HCT116 (cell line): ENCODE measurements at regions not wholly inside any gene's neighbourhood (a gene's known extent, or its start where the extent isn't known, plus 50 kb on each side); places are given as distances from the start of the nearest gene placed in this dataset.

Source experiments
- ATAC-seq: fragments of 200-7000 bp; cut with Tn5 transposase; 2 replicates; pipeline ENCODE4 v1.9.1; 2020; ENCODE audit warnings: mild to moderate bottlenecking, moderate library complexity
- BruUV-seq: library from RNA; stranded (reverse); fragments of 400-500 nt; replicated peaks from 2 replicates; lab custom pipeline; 2021; lab: Mats Ljungman, UMichigan
- CTCF ChIA-PET: fragments of 300-600 bp; sonication (Branson Sonifier 250); formaldehyde crosslinking; loops from one replicate; lab custom pipeline; 2021; ENCODE audit warnings: antibody characterized with exemption; lab: Charles Lee
- POLR2A ChIA-PET: fragments of 300-600, 350-600 bp; sonication (Branson Sonifier 250); formaldehyde crosslinking; loops from one replicate; lab custom pipeline; 2021; ENCODE audit warnings: antibody characterized with exemption; lab: Charles Lee
- RAD21 ChIA-PET, 2 experiments: fragments of 300-600 bp; sonication (Branson Sonifier 250); formaldehyde crosslinking; loops; one replicate each; lab custom pipeline; 2023; ENCODE audit warnings: low total read pairs in 2 of 2; ENCODE audit not compliant: uncharacterized antibody in 2 of 2, unreplicated experiment in 2 of 2, low non-redundant PET in 1 of 2; lab: Charles Lee
- DNase-seq: peaks from one replicate; pipeline ENCODE4 v3.0.0-alpha.2; 2010; ENCODE audit warnings: low read depth, low spot score
- H2AFZ ChIP-seq: fragments of 200-600 bp; shearing (Covaris generic), sonication (generic); 2 replicates; pipeline ENCODE4 v1.6.1; 2017; ENCODE audit warnings: low read depth, mixed run types, mixed read lengths, antibody characterized with exemption, low read length; ENCODE audit not compliant: poor library complexity, severe bottlenecking
- H3K27ac ChIP-seq: 2 replicates; pipeline ENCODE4 v1.5.1; 2012; ENCODE audit warnings: low read depth, low read length
- H3K27me3 ChIP-seq: fragments of 200-600 bp; sonication (generic); 2 replicates; pipeline ENCODE4 v1.6.1; 2016; ENCODE audit warnings: mixed run types, low read length, mixed read lengths; ENCODE audit not compliant: insufficient read depth
- H3K36me3 ChIP-seq, 2 experiments: fragments of 200-500 bp in 1 of 2; fragments of 200-600 bp in 1 of 2; sonication (Bioruptor generic) in 1 of 2; sonication (generic) in 1 of 2; 2 replicates each; pipeline versions ENCODE4 v1.5.1 to v1.6.1; 2014 to 2016; ENCODE audit warnings: low read length in 2 of 2, inconsistent platforms in 1 of 2, mixed read lengths in 1 of 2, mixed run types in 1 of 2; ENCODE audit not compliant: insufficient read depth in 2 of 2, control insufficient read depth in 1 of 2
- H3K4me1 ChIP-seq, 2 experiments: fragments of 200-600 bp in 1 of 2; sonication (generic) in 1 of 2; 2 replicates each; pipeline versions ENCODE4 v1.5.1 to v1.6.1; 2012 to 2017; ENCODE audit warnings: low read length in 2 of 2, inconsistent platforms in 1 of 2, mild to moderate bottlenecking in 1 of 2, mixed read lengths in 1 of 2, mixed run types in 1 of 2, moderate library complexity in 1 of 2; ENCODE audit not compliant: insufficient read depth in 2 of 2, control insufficient read depth in 1 of 2
- H3K4me2 ChIP-seq: fragments of 200-600 bp; sonication (generic); 2 replicates; pipeline ENCODE4 v1.6.1; 2017; ENCODE audit warnings: mixed run types, low read length, mixed read lengths
- H3K4me3 ChIP-seq, 2 experiments: fragments of 200-600 bp in 1 of 2; sonication (generic) in 1 of 2; replicated peaks in 1 of 2; 2 replicates each; pipeline ENCODE4 v1.5.1; 2011 to 2016; ENCODE audit warnings: low read length in 2 of 2, control low read depth in 1 of 2, low read depth in 1 of 2, mild to moderate bottlenecking in 1 of 2, mixed read lengths in 1 of 2, mixed run types in 1 of 2
- H3K79me2 ChIP-seq: fragments of 200-600 bp; sonication (generic); 2 replicates; pipeline ENCODE4 v1.6.1; 2017; ENCODE audit warnings: mild to moderate bottlenecking, mixed run types, low read length, moderate library complexity, mixed read lengths; ENCODE audit not compliant: insufficient read depth
- H3K9ac ChIP-seq: fragments of 200-600 bp; sonication (generic); 2 replicates; pipeline ENCODE4 v1.6.1; 2016; ENCODE audit warnings: low read length, mixed read lengths
- H3K9me2 ChIP-seq: fragments of 200-600 bp; sonication (generic), shearing (Covaris generic); 2 replicates; pipeline ENCODE4 v1.6.1; 2017; ENCODE audit warnings: mixed run types, mild to moderate bottlenecking, moderate library complexity; ENCODE audit not compliant: insufficient read depth
- H3K9me3 ChIP-seq, 2 experiments: fragments of 200-500 bp in 1 of 2; fragments of 200-600 bp in 1 of 2; sonication (Bioruptor generic) in 1 of 2; sonication (generic) in 1 of 2; 2 replicates each; pipeline ENCODE4 v1.6.1; 2014 to 2017; ENCODE audit warnings: low read length in 2 of 2, mixed read lengths in 2 of 2, inconsistent platforms in 1 of 2, low read depth in 1 of 2, mild to moderate bottlenecking in 1 of 2, mixed run types in 1 of 2, moderate library complexity in 1 of 2; ENCODE audit not compliant: control insufficient read depth in 1 of 2, insufficient read depth in 1 of 2
- H4K20me1 ChIP-seq: fragments of 200-600 bp; sonication (generic), shearing (Covaris generic); 2 replicates; pipeline ENCODE4 v1.6.1; 2017; ENCODE audit warnings: mixed run types, mild to moderate bottlenecking, moderate library complexity; ENCODE audit not compliant: insufficient read depth
- SIN3A ChIP-seq: IDR thresholded peaks from 2 replicates; pipeline ENCODE4 v1.6.1; 2012; ENCODE audit warnings: low read depth
- TCF7L2 ChIP-seq: IDR thresholded peaks from 2 replicates; pipeline ENCODE4 v1.7.0; 2011; ENCODE audit warnings: borderline replicate concordance, inconsistent platforms; ENCODE audit not compliant: insufficient read depth, insufficient read length; ENCODE audit errors: extremely low read depth
- ZBTB33 ChIP-seq: IDR thresholded peaks from 2 replicates; pipeline ENCODE4 v1.6.1; 2011; ENCODE audit warnings: mild to moderate bottlenecking, low read length, moderate library complexity; ENCODE audit not compliant: insufficient replicate concordance; ENCODE audit errors: extremely low read depth
- ZNF274 ChIP-seq: fragments of 200-500 bp; sonication (Bioruptor generic); IDR thresholded peaks from 2 replicates; pipeline ENCODE4 v1.6.1; 2014; ENCODE audit warnings: mild to moderate bottlenecking, low read depth, low read length, inconsistent platforms
- intact Hi-C: fragments of 100-400 bp; cut with micrococcal nuclease; formaldehyde crosslinking; loops from 2 replicates; pipeline ENCODE4 v1.10.0; 2022

GRCh38 chr5:119301906-119302305 lies 53.9 kb upstream of the TNFAIP8 start:
- intact Hi-C loops, result no loop called here

GRCh38 chr5:119302449-119302848 lies 53.4 kb upstream of the TNFAIP8 start:
- no peaks in the 10 kb centered on the region for H4K20me1 ChIP-seq
- no peaks in the 10 kb centered on the region for H3K27me3 ChIP-seq
- no peak overlapping the region for H3K27ac ChIP-seq
- H3K4me1 ChIP-seq, result peaks cover 26 to 30% of the 10 kb centered on the region in 2 experiments
- peak overlapping the region; percentile 13 for H3K4me2 ChIP-seq
- H3K79me2 ChIP-seq, result no peaks in the 10 kb centered on the region
- H3K9me2 ChIP-seq, result no peaks in the 10 kb centered on the region
- H3K9ac ChIP-seq, result no peak overlapping the region
- DNase-seq (no peak), ATAC-seq (no peak)
- H3K36me3 ChIP-seq, result no peaks in the 10 kb centered on the region
- TF ChIP-seq TCF7L2 (no peak), ZNF274 (no peak)
- ChIA-PET CTCF (no interaction called here), RAD21 (no interaction called here), POLR2A (no interaction called here)
- BruUV-seq, result no TSS peak
- intact Hi-C loops, result no loop called here
- H2AFZ ChIP-seq, result no peak overlapping the region
- no peaks in the 10 kb centered on the region for H3K9me3 ChIP-seq
- no peak overlapping the region for H3K4me3 ChIP-seq

More at GRCh38 chr5:119301906-119302305, 53.9 kb upstream of the TNFAIP8 start:
- POLR2A ChIA-PET, result no interaction called here
- Histone ChIP-seq H3K4me1 (peaks cover 26 to 30% of the 10 kb centered on the region in 2 experiments), H4K20me1 (no peaks in the 10 kb centered on the region), H3K36me3 (no peaks in the 10 kb centered on the region), H3K9me2 (no peaks in the 10 kb centered on the region), H3K4me3 (no peak overlapping the region), H3K9ac (no peak overlapping the region), H3K27me3 (no peaks in the 10 kb centered on the region), H2AFZ (no peak overlapping the region), H3K79me2 (no peaks in the 10 kb centered on the region), H3K27ac (no peak overlapping the region), H3K9me3 (no peaks in the 10 kb centered on the region), H3K4me2 (no peak overlapping the region)
- CTCF ChIA-PET, result no interaction called here
- RAD21 ChIA-PET, result no interaction called here
- TF ChIP-seq ZBTB33 (no peak), SIN3A (no peak)
- no TSS peak for BruUV-seq
- DNase-seq (no peak), ATAC-seq (no peak)
